Fibroblast of skin of scalp (primary cell): ENCODE measurements at regions not wholly inside any gene's neighbourhood (a gene's known extent, or its start where the extent isn't known, plus 50 kb on each side); places are given as distances from the start of the nearest gene placed in this dataset.

Experiments used
- DNase-seq: peaks from one replicate; pipeline ENCODE4 v3.0.0-alpha.2; 2013

GRCh38 chr1:239539051-239539450 is 152.7 kb downstream of the CHRM3 start:
- no peak for DNase-seq

- no peak for DNase-seq
These were observed 153.4 kb downstream of the CHRM3 start for GRCh38 chr1:239539812-239540211.

GRCh38 chr1:239543873-239544272 is 157.5 kb downstream of the CHRM3 start:
- no peak for DNase-seq

GRCh38 chr1:239545466-239545865 is 159.1 kb downstream of the CHRM3 start:
- DNase-seq, result no peak

GRCh38 chr1:239547987-239548386 is 161.6 kb downstream of the CHRM3 start:
- DNase-seq, result no peak

- DNase-seq, result no peak
These were observed 163.8 kb downstream of the CHRM3 start for GRCh38 chr1:239550178-239550577.

GRCh38 chr1:239555350-239555749 is 169.0 kb downstream of the CHRM3 start:
- no peak for DNase-seq

- DNase-seq, result no peak
These were observed 172.2 kb downstream of the CHRM3 start for GRCh38 chr1:239558559-239558958.

GRCh38 chr1:239558991-239559390 is 172.6 kb downstream of the CHRM3 start:
- no peak for DNase-seq

GRCh38 chr1:239560921-239561320 is 174.6 kb downstream of the CHRM3 start:
- DNase-seq, result no peak

- DNase-seq, result no peak
These were observed 175.7 kb downstream of the CHRM3 start for GRCh38 chr1:239562095-239562494.

- no peak for DNase-seq
These were observed 177.3 kb downstream of the CHRM3 start for GRCh38 chr1:239563681-239564080.

- no peak for DNase-seq
These were observed 179.7 kb downstream of the CHRM3 start for GRCh38 chr1:239566074-239566473.

GRCh38 chr1:239570878-239571277 is 184.5 kb downstream of the CHRM3 start:
- DNase-seq, result no peak

GRCh38 chr1:239572183-239572582 is 185.8 kb downstream of the CHRM3 start:
- no peak for DNase-seq

GRCh38 chr1:239574112-239574511 is 187.7 kb downstream of the CHRM3 start:
- no peak for DNase-seq

- no peak for DNase-seq
These were observed 188.7 kb downstream of the CHRM3 start for GRCh38 chr1:239575113-239575512.

- DNase-seq, result no peak
These were observed 197.2 kb downstream of the CHRM3 start for GRCh38 chr1:239583536-239583935.

- DNase-seq, result no peak
These were observed 199.8 kb downstream of the CHRM3 start for GRCh38 chr1:239586128-239586527.

- no peak for DNase-seq
These were observed 200.7 kb downstream of the CHRM3 start for GRCh38 chr1:239587066-239587465.

- DNase-seq, result no peak
These were observed 201.4 kb downstream of the CHRM3 start for GRCh38 chr1:239587574-239588369.

- no peak for DNase-seq
These were observed 204.2 kb downstream of the CHRM3 start for GRCh38 chr1:239590556-239590955.

- DNase-seq, result no peak
These were observed 207.2 kb downstream of the CHRM3 start for GRCh38 chr1:239593527-239593926.

GRCh38 chr1:239600588-239600987 is 214.2 kb downstream of the CHRM3 start:
- DNase-seq, result no peak

- DNase-seq, result no peak
These were observed 214.7 kb downstream of the CHRM3 start for GRCh38 chr1:239601108-239601507.
